Mucosa of gallbladder (tissue), 1 donor: ENCODE measurements at regions not wholly inside any gene's neighbourhood (a gene's known extent, or its start where the extent isn't known, plus 50 kb on each side); places are given as distances from the start of the nearest gene placed in this dataset.
"Not testable (repeated sequence)": the region's sequence is repeated elsewhere in the genome, so short reads cannot be mapped to it uniquely, and the experiment has no call there.

Experiments used
- DNase-seq: peaks from one replicate; pipeline ENCODE4 v3.0.0-alpha.2; 2020; ENCODE audit warnings: low spot score
- donor health status: DM: no; HTN: no; CAD: no.

DNA sequence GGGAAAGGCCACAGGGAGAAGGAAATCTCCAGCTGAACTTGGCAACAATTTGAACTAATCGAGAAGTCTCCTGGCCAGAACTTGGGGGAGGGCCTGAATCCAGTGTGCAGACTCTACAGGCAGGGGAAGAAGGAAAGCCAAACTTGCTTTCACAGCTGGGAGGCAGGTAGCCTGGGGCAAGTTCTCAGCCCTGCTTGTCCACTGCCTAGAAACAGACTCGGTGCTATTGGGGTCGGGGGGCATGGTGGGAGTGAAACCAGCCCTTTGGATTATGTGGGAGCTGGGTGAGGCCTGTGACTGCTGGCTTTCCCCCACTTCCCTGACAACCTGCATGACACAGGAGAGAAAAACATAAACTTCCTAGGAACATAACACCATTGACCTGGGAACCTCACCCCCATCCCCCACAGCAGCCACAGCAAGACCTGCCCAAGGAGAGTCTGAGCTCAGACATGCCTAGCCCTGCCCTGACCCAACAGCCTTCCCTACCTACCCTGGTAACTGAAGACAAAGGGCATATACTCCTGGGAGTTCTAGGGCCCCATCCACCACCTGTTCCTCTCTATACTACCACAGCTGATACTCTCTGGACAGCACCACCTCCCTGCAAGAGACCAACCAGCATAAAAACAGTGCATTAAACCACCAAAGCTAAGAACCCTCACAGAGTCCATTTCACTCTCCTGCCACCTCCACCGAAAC lies 103.7 kb upstream of the MNS1 start:
- no peak for DNase-seq

DNA sequence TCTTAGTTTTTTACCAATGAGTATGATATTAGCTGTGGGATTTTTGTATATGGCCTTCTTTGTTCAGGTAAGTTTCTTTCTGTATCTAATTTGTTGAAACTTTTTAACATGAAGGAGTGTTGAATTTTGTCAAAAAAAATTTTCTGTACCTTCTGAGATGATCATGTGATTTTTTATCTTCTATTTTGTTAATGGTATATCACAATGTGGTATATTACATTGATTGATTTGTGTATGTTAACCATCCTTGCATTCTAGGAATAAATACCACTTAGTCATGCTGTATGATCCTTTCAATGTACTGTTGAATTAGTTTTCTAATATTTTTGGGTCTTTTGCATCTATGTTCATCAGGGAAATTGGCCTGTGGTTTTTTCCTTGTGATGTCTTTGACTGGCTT lies 92.5 kb upstream of the MNS1 start:
- no peak for DNase-seq

DNA sequence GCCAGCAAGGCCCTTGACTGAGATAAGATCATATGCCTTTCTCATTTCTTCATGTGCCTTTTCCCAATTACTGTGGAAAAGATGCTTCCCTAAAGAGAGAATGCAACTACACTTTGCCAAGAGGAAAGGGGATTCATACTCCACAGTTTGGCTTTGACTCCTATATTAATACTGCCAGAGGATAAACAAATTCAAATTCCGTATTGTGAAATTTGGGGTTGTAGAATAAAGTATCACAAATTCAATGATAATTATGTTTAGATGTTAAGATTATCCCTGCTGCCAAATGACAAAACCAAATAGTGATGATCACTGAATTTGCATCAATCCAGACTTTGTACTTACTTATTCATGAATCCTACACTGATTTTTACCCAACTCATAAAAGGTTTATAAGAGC lies 88.5 kb upstream of the MNS1 start:
- DNase-seq = no peak

DNA sequence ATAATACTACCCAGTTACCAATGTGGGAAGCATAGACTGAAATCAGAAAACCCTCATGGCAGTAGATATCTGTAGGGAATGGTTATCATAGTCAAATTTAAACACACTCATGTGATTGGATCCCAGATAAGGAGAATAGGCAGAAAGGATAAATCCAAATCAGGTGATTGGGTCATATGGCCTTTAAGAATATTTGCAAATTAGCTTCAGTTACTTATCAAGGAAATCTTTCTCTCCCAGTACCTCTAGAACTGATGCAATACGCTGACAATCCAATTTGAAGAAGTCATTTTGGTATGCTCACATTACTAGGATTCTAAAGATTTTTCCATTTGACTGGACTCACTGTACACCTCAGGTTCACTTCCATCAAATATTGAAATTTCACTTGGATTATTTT lies 87.7 kb upstream of the MNS1 start:
- DNase-seq = no peak

DNA sequence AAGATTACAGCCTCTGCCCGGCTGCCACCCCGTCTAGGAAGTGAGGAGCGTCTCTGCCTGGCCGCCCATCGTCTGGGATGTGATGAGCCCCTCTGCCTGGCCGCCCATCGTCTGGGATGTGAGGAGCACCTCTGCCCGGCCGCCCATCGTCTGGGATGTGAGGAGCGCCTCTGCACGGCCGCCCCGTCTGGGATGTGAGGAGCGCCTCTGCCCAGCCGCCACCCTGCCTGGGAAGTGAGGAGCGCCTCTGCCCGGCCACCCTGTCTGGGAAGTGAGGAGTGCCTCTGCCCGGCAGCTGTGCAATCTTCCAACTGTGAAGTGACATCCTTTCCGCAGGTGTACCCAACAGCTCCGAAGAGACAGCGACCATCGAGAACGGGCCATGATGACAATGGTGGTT lies 75.6 kb upstream of the MNS1 start:
- DNase-seq = not testable (repeated sequence)

DNA sequence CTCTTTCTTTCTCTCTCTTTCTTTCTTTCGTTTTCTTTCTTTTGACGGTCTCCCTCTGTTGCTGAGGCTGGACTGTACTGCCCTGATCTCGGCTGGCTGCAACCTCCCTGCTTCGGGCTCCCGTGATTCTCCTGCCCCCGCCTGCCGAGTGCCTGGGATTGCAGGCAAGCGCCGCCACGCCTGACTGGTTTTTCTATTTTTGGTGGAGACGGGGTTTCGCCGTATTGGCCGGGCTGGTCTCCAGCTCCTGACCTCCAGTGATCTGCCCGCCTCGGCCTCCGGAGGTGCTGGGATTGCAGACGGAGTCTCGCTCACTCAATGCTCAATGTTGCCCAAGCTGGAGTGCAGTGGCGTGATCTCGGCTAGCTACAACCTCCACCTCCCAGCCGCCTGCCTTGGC lies 75.2 kb upstream of the MNS1 start:
- not testable (repeated sequence) for DNase-seq

DNA sequence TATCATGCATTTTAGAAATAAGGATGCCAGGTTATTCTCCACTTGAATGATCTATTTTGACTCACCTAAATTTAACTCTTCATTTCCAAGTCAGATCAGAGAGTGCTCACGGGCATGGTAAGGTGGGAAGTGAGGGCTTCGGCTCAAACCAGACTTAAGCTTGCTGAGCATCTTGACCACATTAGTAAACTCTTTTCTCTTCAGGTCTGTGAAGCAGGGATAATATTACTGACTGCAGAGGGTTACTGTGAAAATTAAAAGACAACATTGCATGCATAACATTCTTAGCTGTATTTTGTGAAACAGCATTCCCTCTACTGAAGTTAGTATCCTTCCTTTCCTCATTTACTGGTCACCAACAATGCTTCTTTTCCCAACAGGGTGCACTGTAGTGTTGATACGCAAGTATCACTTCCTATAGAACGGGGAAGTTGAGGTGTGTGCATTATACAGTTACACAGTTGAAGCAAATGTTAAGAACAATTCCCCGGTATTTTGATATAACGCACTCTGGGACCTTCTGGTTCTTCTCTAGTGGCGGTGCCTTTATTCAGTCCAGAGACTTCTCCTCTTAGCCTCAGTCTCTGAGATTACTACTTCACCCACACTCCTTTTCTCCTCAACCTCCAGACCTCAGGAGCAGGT lies 74.1 kb upstream of the MNS1 start:
- DNase-seq = no peak

DNA sequence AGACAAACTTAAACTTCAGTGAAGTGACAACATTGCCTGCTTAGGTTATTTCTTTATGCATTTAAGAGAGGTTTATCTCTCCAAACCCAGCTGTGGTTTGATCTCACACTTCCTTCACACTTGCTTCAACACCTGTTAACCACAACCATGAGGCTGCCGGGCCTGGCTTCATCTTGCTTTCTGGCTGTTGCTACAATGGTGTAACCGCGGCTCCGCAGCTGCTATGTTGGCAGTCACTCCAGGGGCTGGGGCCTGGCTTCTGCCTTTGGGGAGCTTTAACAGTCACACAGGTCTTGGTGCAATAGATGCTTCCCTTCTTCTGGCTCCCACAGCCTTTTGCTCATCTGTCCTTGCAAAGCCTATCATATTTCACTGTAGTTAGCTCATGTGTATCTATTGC lies 72.9 kb upstream of the MNS1 start:
- DNase-seq = peak; percentile 34

DNA sequence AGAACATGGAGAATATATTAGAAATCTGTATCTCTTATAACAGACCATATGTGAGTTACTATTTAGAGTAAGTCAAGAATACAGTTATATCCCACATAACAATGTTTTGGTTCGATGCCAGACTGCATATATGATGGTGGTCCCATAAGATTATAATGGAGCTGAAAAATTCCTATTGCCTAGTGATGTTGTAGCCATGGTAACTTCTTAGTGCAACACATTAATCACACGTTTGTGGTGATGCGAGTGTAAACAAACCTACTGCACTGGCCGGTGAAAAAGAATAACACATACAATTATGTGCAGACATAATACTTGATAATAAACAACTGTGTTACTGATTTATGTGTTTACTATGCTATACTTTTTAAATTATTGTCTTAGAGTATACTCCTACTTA lies 69.8 kb upstream of the MNS1 start:
- no peak for DNase-seq

DNA sequence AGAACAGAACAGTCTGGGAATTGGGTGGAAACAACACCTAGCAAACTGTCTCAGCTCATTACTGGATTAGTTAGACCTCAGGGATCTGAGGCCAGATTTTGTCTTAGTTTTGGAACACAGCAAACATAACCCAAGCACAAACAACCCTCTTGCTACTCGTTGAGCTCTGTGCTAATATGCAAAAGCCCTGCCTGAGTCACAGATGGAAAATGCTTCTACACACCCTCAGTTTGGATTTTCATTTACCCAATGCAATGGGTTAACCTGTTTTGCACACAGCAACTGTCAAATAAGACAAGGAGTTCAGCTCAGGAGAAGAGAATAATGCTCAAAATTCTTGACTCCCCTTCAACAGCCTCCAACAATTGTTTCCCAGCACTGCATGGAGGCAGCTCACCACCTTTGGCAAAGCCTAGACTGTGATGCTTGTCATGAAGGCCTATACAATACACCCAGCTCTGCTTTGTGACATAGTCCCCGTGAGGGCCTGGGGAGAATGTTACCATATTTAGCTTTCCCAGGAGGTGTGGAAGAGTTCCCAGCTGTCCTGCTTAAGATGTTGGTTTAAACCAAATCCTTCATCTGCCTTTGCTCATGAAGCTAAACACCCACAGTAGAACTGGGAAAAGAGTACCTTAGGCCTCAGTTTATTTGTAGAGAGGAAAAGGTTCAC lies 68.9 kb upstream of the MNS1 start:
- no peak for DNase-seq

DNA sequence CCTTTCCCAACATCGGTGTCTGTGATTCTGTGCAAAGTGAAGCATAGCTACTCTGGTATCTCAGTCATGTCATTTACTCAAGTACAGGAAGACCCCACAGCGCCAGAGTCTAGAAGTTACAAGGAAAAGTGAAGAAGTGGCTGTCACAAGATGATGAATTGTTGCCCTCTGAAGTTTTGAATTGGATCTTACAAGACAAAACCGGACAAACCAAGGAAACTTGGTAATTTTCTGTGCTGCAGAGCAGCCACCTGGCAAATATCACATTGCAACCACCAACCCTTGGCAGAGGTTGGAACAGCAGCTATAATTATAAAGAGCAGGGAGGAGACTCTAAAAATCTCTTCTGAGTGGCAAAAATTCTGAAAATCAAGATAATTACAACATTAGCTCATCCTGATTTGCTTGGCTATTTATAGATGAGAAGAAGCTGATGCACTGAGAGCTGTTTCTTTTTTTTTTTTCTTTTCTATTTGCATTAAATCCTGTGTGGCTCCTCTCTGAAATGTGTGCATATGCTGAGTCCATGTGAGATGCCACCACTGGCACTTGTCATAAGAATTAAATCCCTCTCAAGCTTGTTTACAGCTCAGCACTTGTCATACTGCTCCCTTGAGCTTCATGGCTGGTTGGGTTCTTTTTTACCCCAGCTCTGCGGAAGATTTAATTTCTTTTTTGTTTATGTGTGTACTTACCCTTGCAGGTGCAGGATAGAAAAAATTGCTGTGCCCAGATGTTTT lies 68.0 kb upstream of the MNS1 start:
- DNase-seq = no peak

DNA sequence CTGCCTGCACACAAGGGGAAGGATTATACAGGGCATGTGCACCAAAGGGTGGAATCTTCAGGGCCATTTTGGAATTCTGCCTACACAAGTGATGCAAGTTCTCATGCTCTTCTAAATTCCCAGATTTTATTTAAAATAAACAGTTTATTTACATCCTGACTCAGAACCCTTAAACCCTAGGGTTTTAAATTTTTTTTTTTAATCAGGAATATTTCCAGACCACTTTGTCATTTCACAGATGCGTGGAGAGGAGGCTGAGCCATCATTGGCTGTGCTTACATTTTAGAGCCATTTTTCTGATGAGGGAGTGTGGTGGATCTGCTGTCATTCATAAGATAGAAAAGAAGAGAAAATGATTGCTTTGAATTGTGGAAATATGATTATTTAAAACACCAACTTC lies 65.2 kb upstream of the MNS1 start:
- DNase-seq = no peak

DNA sequence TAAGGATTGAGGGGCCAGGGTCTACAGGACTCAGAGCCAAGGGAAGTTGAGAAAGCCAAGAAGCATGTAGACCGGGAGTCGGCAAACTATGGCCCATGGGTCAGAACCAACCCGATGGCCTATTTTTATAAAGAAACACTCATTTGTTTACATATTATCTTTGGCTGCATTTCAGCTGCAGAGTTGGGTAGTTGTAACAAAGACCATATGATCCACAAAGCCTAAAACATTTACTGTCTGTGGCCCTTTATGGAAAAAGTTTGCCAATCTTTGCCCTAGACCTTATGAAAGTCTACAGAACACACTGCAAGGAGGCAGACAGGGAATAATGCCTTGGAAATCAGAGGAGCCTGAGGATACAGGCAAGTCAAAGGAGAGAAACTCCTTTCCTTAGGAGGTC lies 63.2 kb upstream of the MNS1 start:
- no peak for DNase-seq

DNA sequence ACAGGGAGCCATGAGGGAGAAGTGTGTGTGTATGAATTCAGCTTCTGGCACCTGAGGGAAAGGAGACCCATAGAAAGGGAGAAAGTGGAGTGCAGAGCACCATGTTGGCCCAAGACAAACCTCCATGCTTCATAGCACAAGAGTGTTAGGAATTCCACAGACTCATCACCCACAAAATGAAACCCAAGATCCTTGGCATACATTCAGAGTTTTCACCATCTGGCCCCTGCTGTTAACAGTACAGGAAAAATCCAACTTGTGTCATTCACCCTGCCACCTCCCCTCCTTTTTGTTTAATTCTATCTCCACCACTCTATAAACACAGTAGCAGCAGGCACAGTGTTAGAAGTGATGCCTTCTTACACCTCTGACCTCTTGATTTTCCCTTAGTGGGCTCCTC lies 60.0 kb upstream of the MNS1 start:
- no peak for DNase-seq

DNA sequence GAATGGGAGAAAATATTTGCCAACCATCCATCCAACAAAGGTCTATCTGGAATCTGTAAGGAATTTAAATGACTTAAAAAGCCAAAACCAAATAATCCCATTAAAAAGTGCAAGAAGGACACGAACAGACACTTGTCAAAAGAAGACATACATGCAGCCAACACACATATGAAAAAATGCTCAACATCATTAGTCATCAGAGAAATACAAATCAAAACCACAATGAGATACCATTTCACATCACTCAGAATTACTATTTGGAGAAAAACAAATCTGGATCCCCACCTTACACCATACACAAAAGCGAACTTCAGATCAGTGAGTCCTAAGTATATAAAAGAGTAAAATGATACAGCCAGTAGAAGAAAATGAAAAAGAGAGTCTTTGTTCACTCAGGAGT lies 58.6 kb upstream of the MNS1 start:
- DNase-seq = no peak

DNA sequence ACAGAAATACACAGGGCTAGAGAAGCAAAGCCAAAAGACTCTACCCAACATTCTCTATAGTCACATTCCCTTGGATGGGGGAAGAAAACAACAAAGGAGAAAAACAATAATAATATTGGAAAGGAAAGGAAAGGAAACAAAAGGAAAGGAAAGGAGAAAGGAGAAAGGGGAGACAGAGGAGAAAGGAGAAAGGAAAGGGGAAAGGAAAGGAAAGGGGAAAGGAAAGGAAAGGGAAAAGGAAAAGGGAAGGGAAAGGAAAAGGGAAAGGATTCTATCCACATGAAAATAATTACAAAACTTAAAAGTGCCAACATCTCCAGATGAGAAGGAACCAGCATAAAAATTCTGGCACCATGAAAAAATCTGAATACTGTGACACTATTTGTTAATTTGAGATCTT lies 54.1 kb upstream of the MNS1 start:
- DNase-seq = no peak
